ENCODE measurements at regions not wholly inside any gene's neighbourhood (a gene's known extent, or its start where the extent isn't known, plus 50 kb on each side); places are given as distances from the start of the nearest gene placed in this dataset.
"Not testable (repeated sequence)": the region's sequence is repeated elsewhere in the genome, so short reads cannot be mapped to it uniquely, and the experiment has no call there.

DNA sequence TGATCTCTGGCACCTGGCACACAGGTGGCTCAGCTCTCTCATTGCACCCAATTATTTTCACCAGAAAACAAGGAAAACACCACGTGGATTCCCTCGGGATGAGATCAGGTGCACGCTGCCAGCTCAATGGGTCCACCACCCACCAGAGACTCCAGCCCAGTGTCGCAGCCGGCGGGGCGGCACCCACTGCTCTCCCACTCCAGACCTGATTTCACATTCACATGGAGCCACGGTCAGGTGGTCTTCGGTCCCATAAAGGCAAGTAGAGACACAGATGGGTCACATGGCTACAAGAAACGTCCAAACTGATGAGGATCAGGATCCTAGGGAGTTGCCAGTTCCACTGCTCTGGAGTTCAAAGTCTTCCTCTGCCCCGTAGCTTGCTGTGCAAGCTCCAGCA, 217.6 kb downstream of the ANKRD30B start:
- no peaks in the 10 kb centered on the region for H3K36me3 ChIP-seq (ENCODE audit: low read depth)

DNA sequence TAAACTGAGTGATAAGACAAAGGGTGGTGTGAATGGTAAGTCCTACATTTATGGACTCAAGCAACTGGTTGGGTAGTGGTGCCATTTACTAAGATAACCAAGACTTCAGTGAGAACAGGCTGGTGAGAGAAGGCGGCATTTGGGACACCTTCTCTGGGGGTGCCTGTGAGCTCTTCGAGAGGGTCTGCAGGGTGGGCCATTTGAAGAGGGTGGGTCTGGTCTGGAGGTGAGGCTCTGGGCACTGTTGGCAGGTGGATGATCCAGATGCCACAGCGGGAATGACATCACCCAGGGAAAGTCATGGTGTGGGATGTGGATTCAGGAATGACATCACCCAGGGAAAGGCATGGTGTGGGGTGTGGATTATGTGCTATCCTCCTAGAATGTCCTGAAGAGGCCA, 219.3 kb downstream of the ANKRD30B start:
- DNase-seq (ENCODE audit: low spot score); H3K4me3 ChIP-seq (ENCODE audit: severe bottlenecking); H3K9me3 ChIP-seq (ENCODE audit: severe bottlenecking); H3K4me1 ChIP-seq (ENCODE audit: insufficient read depth, poor library complexity, severe bottlenecking); H3K27me3 ChIP-seq (ENCODE audit: insufficient read depth, poor library complexity, severe bottlenecking); H3K27ac ChIP-seq (ENCODE audit: poor library complexity, severe bottlenecking); H3K36me3 ChIP-seq (ENCODE audit: low read depth); ATAC-seq (ENCODE audit: low read depth): not testable (repeated sequence)

More for the DNA sequence above, 217.6 kb downstream of the ANKRD30B start:
- Histone ChIP-seq H3K4me3 (ENCODE audit: severe bottlenecking) (no peak overlapping the region), H3K9me3 (ENCODE audit: severe bottlenecking) (no peaks in the 10 kb centered on the region), H3K27ac (ENCODE audit: poor library complexity, severe bottlenecking) (no peak overlapping the region), H3K27me3 (ENCODE audit: insufficient read depth, poor library complexity, severe bottlenecking) (no peaks in the 10 kb centered on the region), H3K4me1 (ENCODE audit: insufficient read depth, poor library complexity, severe bottlenecking) (no peaks in the 10 kb centered on the region)
- ATAC-seq (ENCODE audit: low read depth) = no peak
- TF ChIP-seq, protein P1, sequence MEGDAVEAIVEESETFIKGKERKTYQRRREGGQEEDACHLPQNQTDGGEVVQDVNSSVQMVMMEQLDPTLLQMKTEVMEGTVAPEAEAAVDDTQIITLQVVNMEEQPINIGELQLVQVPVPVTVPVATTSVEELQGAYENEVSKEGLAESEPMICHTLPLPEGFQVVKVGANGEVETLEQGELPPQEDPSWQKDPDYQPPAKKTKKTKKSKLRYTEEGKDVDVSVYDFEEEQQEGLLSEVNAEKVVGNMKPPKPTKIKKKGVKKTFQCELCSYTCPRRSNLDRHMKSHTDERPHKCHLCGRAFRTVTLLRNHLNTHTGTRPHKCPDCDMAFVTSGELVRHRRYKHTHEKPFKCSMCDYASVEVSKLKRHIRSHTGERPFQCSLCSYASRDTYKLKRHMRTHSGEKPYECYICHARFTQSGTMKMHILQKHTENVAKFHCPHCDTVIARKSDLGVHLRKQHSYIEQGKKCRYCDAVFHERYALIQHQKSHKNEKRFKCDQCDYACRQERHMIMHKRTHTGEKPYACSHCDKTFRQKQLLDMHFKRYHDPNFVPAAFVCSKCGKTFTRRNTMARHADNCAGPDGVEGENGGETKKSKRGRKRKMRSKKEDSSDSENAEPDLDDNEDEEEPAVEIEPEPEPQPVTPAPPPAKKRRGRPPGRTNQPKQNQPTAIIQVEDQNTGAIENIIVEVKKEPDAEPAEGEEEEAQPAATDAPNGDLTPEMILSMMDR (IDR thresholded peaks at IDR 0.05; ENCODE audit: poor library complexity, severe bottlenecking) = no peak
- DNase-seq (ENCODE audit: low spot score) = no peak

DNA sequence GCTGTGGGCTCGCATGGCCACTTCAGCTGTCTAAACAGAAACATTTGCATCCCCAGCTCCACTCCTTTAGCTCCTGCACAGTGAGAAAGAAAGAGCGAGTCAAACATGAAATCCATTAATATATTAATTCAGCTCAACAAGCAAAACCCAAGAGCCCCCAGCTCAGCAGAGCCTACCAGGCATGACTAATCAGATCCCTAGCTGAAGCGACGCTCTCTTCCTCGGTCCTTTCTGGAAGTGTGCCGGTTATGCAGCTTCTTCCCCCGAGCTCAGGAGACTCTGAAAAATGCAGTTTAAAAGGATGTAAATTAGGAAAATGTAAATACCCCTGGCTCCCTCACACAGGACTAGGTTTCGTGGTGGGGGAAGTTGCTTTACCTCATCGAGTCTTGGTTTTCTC, 221.5 kb downstream of the ANKRD30B start:
- Histone ChIP-seq H3K36me3 (ENCODE audit: low read depth) (no peaks in the 10 kb centered on the region), H3K4me3 (ENCODE audit: severe bottlenecking) (no peak overlapping the region)
- no peak for DNase-seq (ENCODE audit: low spot score)

DNA sequence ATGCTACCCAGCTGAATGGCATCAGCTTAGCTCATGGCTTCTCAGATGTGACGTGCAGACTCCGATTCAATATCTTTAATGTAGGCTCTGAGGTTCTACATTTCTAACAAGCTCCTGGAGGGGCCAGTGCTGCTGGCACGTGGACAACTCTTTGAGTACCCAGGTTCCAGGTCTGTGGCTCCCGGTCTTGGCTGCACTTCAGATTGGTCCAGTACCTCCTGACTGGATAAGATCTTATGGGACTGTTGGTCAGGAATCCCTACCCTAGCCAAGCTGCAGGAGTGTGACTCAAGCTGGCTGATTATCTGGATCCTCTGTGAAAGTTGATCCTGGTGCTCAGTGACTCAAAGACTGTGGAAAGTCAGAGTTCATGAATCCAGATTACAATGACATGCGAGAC, 222.1 kb downstream of the ANKRD30B start:
- peak; percentile 62 for ATAC-seq (ENCODE audit: low read depth)
- no peak for DNase-seq (ENCODE audit: low spot score)

More for the DNA sequence above, 221.5 kb downstream of the ANKRD30B start:
- Histone ChIP-seq H3K27ac (ENCODE audit: poor library complexity, severe bottlenecking) (no peak overlapping the region), H3K9me3 (ENCODE audit: severe bottlenecking) (no peaks in the 10 kb centered on the region), H3K27me3 (ENCODE audit: insufficient read depth, poor library complexity, severe bottlenecking) (no peaks in the 10 kb centered on the region), H3K4me1 (ENCODE audit: insufficient read depth, poor library complexity, severe bottlenecking) (no peaks in the 10 kb centered on the region)
- TF ChIP-seq, protein P1 (IDR thresholded peaks at IDR 0.05; ENCODE audit: poor library complexity, severe bottlenecking) = no peak
- no peak for ATAC-seq (ENCODE audit: low read depth)

DNA sequence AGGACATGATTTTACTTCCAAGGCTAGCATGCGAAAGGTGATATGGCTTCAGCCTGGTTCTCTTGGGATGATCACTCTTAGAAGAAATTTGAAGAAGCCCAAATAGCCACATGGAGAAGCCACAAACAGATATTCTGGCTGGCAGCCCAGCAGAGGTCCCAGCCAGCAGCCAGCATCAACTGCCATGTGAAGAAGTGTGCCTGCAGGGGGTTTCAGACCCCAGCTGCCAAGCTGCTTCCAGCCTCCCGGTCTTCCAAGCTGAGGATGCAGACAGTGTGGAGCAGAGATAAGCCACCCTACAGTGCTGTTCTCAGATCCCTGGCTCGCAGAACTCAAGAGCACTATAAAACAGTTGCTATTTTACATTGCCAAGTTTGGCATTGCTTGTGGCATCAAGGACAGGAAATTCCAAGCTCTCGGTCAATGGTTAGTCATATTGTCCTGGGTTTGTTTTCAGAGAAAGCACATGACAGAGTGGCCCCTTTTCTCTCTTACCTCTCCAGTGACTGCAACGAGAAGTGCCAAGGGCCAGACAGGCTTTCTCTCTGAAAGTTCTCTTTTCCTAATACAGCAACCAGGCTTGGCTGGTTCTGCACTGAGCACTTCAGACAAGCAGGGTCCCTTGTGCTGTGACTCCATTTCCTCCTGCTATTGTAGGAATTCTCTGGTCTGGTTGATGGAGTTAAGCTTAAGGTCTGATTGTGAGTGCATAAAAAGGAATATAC, 223.7 kb downstream of the ANKRD30B start:
- H3K4me3 ChIP-seq (ENCODE audit: severe bottlenecking) = no peak overlapping the region
- H3K4me1 ChIP-seq (ENCODE audit: insufficient read depth, poor library complexity, severe bottlenecking) = no peaks in the 10 kb centered on the region
- ATAC-seq (ENCODE audit: low read depth) (peak; percentile 43), DNase-seq (ENCODE audit: low spot score) (no peak)
- TF ChIP-seq, protein P1 (IDR thresholded peaks at IDR 0.05; ENCODE audit: poor library complexity, severe bottlenecking) = no peak
- no peaks in the 10 kb centered on the region for H3K9me3 ChIP-seq (ENCODE audit: severe bottlenecking)
- no peaks in the 10 kb centered on the region for H3K36me3 ChIP-seq (ENCODE audit: low read depth)
- no peaks in the 10 kb centered on the region for H3K27me3 ChIP-seq (ENCODE audit: insufficient read depth, poor library complexity, severe bottlenecking)
- H3K27ac ChIP-seq (ENCODE audit: poor library complexity, severe bottlenecking) = no peak overlapping the region

More for the DNA sequence above, 222.1 kb downstream of the ANKRD30B start:
- Histone ChIP-seq H3K4me3 (ENCODE audit: severe bottlenecking) (no peak overlapping the region), H3K36me3 (ENCODE audit: low read depth) (no peaks in the 10 kb centered on the region), H3K4me1 (ENCODE audit: insufficient read depth, poor library complexity, severe bottlenecking) (no peaks in the 10 kb centered on the region), H3K27me3 (ENCODE audit: insufficient read depth, poor library complexity, severe bottlenecking) (no peaks in the 10 kb centered on the region), H3K9me3 (ENCODE audit: severe bottlenecking) (no peaks in the 10 kb centered on the region), H3K27ac (ENCODE audit: poor library complexity, severe bottlenecking) (no peak overlapping the region)
- TF ChIP-seq, protein P1 (IDR thresholded peaks at IDR 0.05; ENCODE audit: poor library complexity, severe bottlenecking) = no peak

DNA sequence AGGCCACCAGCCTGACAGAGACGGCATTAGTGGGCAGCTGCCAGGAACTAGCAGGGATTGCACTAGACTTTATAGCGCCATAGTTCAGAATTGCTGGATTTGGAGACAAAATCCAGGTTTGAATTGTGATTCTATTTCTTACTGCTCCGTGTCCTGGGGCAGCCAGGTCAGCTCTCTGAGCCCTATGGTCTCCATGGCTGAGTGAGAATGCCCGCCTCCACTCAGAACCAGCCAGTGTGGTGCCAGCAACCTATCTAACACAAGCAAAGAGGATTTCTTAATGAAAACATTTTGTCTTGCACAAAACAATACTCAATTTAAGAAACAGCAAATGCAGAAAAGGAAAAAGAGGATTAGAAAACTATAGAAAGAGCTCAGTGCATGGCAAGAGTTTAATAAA, 225.4 kb downstream of the ANKRD30B start:
- H3K27me3 ChIP-seq (ENCODE audit: insufficient read depth, poor library complexity, severe bottlenecking); H3K4me1 ChIP-seq (ENCODE audit: insufficient read depth, poor library complexity, severe bottlenecking); ATAC-seq (ENCODE audit: low read depth); DNase-seq (ENCODE audit: low spot score); H3K9me3 ChIP-seq (ENCODE audit: severe bottlenecking); H3K4me3 ChIP-seq (ENCODE audit: severe bottlenecking); H3K36me3 ChIP-seq (ENCODE audit: low read depth); H3K27ac ChIP-seq (ENCODE audit: poor library complexity, severe bottlenecking): not testable (repeated sequence)

All from RWPE2 (cell line).